ENCODE measurements at regions not wholly inside any gene's neighbourhood (a gene's known extent, or its start where the extent isn't known, plus 50 kb on each side); places are given as distances from the start of the nearest gene placed in this dataset.

- TF ChIP-seq, protein P1, sequence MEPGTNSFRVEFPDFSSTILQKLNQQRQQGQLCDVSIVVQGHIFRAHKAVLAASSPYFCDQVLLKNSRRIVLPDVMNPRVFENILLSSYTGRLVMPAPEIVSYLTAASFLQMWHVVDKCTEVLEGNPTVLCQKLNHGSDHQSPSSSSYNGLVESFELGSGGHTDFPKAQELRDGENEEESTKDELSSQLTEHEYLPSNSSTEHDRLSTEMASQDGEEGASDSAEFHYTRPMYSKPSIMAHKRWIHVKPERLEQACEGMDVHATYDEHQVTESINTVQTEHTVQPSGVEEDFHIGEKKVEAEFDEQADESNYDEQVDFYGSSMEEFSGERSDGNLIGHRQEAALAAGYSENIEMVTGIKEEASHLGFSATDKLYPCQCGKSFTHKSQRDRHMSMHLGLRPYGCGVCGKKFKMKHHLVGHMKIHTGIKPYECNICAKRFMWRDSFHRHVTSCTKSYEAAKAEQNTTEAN (CRISPR knock-in tag; IDR thresholded peaks at IDR 0.05): no peak
These were observed 585.8 kb upstream of the FAM174A start (continued) for GRCh38 chr5:99949361-99949760.

- DNase-seq (ENCODE audit: low spot score): no peak
- H3K9me3 Mint-ChIP-seq: no peaks in the 10 kb centered on the region
- H3K36me3 Mint-ChIP-seq: no peaks in the 10 kb centered on the region
- no peak overlapping the region for H3K4me3 Mint-ChIP-seq
- no peaks in the 10 kb centered on the region for H3K4me1 Mint-ChIP-seq
- no peak for ATAC-seq
- no peak overlapping the region for H3K27ac Mint-ChIP-seq
- ChIA-PET POLR2A (no interaction called here), CTCF (interaction anchor here (0.9 kb wide), 1 partner anchor 25 kb away, joined by 3 read pairs; no protein-coding TSS in a partner anchor)
- TF ChIP-seq OVOL2 (CRISPR knock-in tag; IDR thresholded peaks at IDR 0.05; ENCODE audit: borderline replicate concordance) (no peak), GRHL2 (CRISPR knock-in tag; IDR thresholded peaks at IDR 0.05; ENCODE audit: insufficient replicate concordance, severe bottlenecking) (no peak), TCF7 (CRISPR knock-in tag; IDR thresholded peaks at IDR 0.05; ENCODE audit: low read depth) (no peak), ZNF423 (CRISPR knock-in tag; IDR thresholded peaks at IDR 0.05) (no peak), EMX1 (CRISPR knock-in tag; IDR thresholded peaks at IDR 0.05) (no peak), FOXK1 (CRISPR knock-in tag; IDR thresholded peaks at IDR 0.05) (no peak), NFYB (CRISPR knock-in tag; conservative IDR thresholded peaks at IDR 0.05; ENCODE audit: low read depth) (no peak), ZNF232 (CRISPR knock-in tag; IDR thresholded peaks at IDR 0.05) (no peak), RELA (CRISPR knock-in tag; IDR thresholded peaks at IDR 0.05; ENCODE audit: borderline replicate concordance) (no peak), SMAD4 (CRISPR knock-in tag; IDR thresholded peaks at IDR 0.05) (no peak), SOX15 (CRISPR knock-in tag; IDR thresholded peaks at IDR 0.05) (no peak)
- TF ChIP-seq, protein P2, sequence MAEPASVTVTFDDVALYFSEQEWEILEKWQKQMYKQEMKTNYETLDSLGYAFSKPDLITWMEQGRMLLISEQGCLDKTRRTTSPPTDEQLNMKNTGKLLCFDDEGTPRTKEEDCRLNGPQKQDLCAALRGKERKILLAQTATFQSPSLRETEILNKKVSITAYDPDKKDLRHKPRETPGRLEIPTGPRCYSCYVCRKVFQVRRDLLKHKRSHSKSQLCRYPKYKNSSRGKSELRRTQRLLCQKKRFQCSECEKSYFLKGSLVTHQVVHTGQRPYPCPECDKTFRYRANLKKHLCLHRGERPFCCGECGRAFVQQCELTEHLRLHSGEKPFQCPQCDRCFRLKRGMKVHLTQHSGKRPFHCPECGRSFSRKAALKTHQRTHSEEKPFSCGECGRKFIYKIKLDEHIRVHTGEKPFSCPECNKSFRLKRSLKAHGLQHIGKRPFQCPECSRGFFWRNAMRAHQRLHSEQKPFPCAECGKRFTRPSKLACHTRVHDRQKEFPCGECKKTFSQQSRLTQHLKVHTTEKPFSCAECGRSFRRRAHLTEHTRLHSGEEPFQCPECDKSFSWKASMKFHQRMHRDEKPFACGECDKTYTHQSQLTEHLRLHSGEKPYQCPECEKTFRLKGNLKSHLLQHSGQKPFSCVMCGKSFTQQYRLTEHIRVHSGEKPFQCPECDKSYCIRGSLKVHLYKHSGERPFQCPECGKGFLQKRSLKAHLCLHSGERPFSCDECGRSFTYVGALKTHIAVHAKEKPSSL (CRISPR knock-in tag; conservative IDR thresholded peaks at IDR 0.05): no peak
- TF ChIP-seq, protein P3, sequence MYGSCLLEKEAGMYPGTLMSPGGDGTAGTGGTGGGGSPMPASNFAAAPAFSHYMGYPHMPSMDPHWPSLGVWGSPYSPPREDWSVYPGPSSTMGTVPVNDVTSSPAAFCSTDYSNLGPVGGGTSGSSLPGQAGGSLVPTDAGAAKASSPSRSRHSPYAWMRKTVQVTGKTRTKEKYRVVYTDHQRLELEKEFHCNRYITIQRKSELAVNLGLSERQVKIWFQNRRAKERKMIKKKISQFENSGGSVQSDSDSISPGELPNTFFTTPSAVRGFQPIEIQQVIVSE (CRISPR knock-in tag; IDR thresholded peaks at IDR 0.05; ENCODE audit: borderline replicate concordance): no peak
- TF ChIP-seq, protein P4, sequence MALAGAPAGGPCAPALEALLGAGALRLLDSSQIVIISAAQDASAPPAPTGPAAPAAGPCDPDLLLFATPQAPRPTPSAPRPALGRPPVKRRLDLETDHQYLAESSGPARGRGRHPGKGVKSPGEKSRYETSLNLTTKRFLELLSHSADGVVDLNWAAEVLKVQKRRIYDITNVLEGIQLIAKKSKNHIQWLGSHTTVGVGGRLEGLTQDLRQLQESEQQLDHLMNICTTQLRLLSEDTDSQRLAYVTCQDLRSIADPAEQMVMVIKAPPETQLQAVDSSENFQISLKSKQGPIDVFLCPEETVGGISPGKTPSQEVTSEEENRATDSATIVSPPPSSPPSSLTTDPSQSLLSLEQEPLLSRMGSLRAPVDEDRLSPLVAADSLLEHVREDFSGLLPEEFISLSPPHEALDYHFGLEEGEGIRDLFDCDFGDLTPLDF (CRISPR knock-in tag; IDR thresholded peaks at IDR 0.05): no peak
- TF ChIP-seq, protein P5, sequence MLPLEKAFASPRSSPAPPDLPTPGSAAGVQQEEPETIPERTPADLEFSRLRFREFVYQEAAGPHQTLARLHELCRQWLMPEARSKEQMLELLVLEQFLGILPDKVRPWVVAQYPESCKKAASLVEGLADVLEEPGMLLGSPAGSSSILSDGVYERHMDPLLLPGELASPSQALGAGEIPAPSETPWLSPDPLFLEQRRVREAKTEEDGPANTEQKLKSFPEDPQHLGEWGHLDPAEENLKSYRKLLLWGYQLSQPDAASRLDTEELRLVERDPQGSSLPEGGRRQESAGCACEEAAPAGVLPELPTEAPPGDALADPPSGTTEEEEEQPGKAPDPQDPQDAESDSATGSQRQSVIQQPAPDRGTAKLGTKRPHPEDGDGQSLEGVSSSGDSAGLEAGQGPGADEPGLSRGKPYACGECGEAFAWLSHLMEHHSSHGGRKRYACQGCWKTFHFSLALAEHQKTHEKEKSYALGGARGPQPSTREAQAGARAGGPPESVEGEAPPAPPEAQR (CRISPR knock-in tag; IDR thresholded peaks at IDR 0.05): no peak
- TF ChIP-seq, protein P6, sequence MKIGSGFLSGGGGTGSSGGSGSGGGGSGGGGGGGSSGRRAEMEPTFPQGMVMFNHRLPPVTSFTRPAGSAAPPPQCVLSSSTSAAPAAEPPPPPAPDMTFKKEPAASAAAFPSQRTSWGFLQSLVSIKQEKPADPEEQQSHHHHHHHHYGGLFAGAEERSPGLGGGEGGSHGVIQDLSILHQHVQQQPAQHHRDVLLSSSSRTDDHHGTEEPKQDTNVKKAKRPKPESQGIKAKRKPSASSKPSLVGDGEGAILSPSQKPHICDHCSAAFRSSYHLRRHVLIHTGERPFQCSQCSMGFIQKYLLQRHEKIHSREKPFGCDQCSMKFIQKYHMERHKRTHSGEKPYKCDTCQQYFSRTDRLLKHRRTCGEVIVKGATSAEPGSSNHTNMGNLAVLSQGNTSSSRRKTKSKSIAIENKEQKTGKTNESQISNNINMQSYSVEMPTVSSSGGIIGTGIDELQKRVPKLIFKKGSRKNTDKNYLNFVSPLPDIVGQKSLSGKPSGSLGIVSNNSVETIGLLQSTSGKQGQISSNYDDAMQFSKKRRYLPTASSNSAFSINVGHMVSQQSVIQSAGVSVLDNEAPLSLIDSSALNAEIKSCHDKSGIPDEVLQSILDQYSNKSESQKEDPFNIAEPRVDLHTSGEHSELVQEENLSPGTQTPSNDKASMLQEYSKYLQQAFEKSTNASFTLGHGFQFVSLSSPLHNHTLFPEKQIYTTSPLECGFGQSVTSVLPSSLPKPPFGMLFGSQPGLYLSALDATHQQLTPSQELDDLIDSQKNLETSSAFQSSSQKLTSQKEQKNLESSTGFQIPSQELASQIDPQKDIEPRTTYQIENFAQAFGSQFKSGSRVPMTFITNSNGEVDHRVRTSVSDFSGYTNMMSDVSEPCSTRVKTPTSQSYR (CRISPR knock-in tag; IDR thresholded peaks at IDR 0.05): no peak
- no peaks in the 10 kb centered on the region; the same call in 1 of the 2 replicates for H3K27me3 Mint-ChIP-seq (ENCODE audit: low read depth)
These were observed 586.3 kb upstream of the FAM174A start for GRCh38 chr5:99948850-99949249.

Measured in WTC11 (cell line).